DMS153 (cell line): ENCODE measurements at regions not wholly inside any gene's neighbourhood (a gene's known extent, or its start where the extent isn't known, plus 50 kb on each side); places are given as distances from the start of the nearest gene placed in this dataset.
"Not testable (repeated sequence)": the region's sequence is repeated elsewhere in the genome, so short reads cannot be mapped to it uniquely, and the experiment has no call there.

Experiments used
- DNase-seq: peaks from one replicate; lab custom pipeline; 2025; lab: John Stamatoyannopoulos, UW

DNA sequence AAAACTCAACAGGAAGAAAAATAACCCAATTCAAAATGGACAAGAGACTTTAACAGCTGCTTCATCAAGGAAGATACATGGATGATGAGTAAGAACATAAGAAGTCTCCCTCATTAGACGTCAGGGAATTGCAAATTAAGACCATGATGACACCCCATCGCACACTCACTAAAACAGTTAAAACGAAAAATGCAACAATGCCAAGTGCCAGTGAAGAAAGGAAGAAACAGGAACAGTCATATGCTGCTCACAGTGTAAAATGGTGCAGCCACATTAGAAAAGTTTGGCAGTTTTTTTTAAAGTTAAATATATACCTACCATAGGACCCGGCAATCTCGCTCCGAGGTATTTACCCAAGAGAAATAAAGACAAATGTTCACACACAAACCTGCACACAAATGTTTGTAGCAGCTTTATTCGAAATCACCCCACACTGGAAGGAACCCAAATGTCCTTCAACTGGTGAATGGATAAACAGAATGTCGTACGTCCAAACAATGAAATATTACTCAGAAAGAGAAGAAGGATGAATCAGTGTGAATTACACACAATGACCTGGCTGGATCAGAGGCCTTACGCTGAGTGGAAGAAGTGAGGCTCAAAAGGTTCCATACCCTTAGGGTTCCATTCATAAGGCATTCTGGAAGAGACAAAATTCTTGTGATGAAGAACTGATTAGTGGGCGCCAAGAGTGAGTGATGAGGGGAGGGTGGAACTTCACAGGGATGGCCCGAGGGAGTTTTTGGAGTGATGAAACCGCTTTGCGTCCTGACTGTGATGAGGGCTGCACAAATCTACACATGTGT, 110.3 kb downstream of the C16orf95 start:
- no peak for DNase-seq

GRCh38 chr16:87207509-87207908, 109.7 kb downstream of the C16orf95 start:
- DNase-seq, result no peak

- DNase-seq, result no peak
These were observed 109.2 kb downstream of the C16orf95 start for GRCh38 chr16:87207965-87208364.

GRCh38 chr16:87208968-87209367, 108.2 kb downstream of the C16orf95 start:
- not testable (repeated sequence) for DNase-seq

GRCh38 chr16:87209808-87210512, 107.2 kb downstream of the C16orf95 start:
- no peak for DNase-seq

DNA sequence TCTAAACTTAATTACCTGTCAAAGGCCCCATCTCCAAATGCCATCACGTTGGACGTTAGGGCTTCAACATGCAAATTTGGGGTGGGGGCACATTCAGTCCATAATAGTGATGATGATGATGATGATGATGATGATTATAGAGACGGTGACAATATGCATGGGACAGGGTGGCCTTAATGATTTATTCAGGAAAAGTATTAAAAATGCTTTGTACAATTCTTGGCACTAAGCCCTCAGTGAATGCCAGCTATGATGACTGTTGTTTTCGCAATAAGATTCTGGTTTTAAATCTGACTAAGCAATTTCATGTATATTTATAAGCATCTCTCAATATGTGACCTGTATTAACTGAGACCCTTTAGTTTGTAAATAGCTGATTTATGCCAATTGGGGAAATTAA, 106.3 kb downstream of the C16orf95 start:
- DNase-seq, result no peak

- DNase-seq, result no peak
These were observed 105.2 kb downstream of the C16orf95 start for GRCh38 chr16:87212026-87212425.

- DNase-seq, result no peak
These were observed 103.7 kb downstream of the C16orf95 start for GRCh38 chr16:87213536-87213935.

- no peak for DNase-seq
These were observed 100.9 kb downstream of the C16orf95 start for GRCh38 chr16:87216148-87216840.

DNA sequence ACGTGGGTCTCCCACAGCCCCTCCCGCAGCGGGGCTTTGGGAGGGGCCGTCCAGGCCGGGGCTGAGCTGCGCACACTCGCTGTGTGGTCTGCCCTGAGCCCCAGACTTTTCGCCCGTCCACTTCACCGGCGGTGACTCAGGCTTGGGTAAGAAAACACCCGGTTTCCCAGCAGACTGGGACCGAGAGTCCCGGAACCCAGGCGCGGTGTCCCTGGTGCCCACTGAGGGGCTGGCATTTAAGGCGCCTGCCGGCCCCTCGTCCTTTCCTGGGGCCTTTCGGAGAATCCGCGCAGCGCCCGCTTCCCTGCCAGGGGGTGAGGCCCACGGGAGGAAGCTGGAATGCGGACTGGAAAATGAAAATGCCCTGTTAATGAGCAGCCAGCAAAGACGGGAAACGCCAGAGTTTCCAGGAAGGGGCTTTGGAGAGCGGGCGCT, 100.3 kb downstream of the C16orf95 start:
- DNase-seq, result no peak

DNA sequence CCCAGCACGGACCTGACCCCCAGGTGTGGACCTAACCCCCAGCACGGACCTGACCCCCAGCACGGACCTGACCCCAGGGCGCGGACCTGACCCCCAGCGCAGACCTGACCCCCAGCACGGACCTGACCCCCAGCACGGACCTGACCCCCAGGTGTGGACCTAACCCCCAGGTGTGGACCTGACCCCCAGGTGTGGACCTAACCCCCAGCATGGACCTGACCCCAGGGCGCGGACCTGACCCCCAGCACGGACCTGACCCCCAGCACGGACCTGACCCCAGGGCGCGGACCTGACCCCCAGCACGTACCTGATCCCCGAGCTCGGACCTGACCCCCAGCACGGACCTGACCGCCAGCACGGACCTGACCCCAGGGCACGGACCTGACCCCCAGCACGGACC, 99.4 kb downstream of the C16orf95 start:
- not testable (repeated sequence) for DNase-seq

- no peak for DNase-seq
These were observed 98.7 kb downstream of the C16orf95 start for GRCh38 chr16:87218281-87219055.

GRCh38 chr16:87219287-87219909, 97.8 kb downstream of the C16orf95 start:
- DNase-seq, result no peak

DNA sequence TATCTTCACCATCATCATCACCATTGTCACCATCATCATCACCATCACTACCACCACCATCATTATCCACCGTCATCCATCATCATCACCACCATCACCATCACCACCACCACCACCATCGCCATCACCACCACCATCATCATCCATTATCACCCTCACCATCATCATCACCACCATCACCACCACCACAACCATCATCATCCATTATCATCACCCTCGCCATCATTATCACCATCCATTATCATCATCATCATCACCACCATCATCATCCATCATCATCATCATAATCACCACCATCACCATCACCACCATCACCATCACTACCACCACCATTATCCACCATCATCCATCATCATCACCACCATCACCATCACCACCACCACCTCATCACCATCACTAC, 95.6 kb downstream of the C16orf95 start:
- no peak for DNase-seq

DNA sequence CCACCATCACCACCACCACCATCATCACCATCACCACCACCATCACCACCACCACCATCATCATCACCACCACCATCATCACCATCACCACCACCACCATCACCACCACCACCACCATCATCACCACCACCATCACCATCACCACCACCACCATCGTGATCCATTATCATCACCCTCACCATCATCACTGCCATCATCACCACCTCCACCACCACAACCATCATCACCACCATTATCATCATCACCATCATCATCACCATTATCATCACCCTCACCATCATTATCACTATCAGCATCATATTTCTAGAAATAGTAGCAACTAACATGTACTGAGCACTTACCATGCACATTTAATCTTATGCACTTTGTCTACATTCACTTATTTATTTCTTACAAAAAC, 94.9 kb downstream of the C16orf95 start:
- no peak for DNase-seq

DNA sequence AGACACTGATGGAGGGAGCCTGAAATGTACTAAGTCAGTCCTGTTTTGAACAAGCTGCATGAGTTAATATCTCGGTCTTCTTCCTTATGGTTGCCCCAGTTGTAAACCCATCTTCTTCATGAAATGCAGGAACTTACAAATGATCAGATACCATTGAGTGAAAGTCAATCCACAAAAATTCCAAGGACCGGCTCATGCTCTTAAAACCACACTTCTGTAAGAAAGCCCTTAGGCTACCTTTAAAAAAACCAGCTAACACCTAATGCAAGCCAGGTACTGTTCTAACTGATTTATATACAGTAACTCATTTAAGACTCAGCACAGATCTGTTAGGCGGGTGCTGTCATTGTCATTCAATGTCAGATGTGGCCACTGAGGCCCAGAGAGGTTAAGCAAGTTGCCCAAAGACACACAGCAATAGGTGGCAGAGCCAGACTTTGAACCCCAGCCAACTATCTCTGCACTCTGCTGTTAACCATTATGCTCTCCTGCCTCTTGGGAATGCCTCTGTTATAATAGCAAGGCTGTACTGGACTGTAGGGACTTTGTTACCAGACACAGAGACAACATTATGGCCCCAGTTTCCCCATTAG, 93.4 kb downstream of the C16orf95 start:
- DNase-seq, result no peak

- no peak for DNase-seq
These were observed 90.3 kb downstream of the C16orf95 start for GRCh38 chr16:87226926-87227295.

GRCh38 chr16:87227296-87227951, 89.8 kb downstream of the C16orf95 start:
- no peak for DNase-seq

GRCh38 chr16:87228363-87228762, 88.8 kb downstream of the C16orf95 start:
- no peak for DNase-seq
